T-helper 17 cell (primary cell): ENCODE measurements at regions not wholly inside any gene's neighbourhood (a gene's known extent, or its start where the extent isn't known, plus 50 kb on each side); places are given as distances from the start of the nearest gene placed in this dataset.
"Not testable (repeated sequence)": the region's sequence is repeated elsewhere in the genome, so short reads cannot be mapped to it uniquely, and the experiment has no call there.

ENCODE experiments used
- ATAC-seq: fragments of 150-1000 bp; cut with Tn5 transposase; 2 replicates; pipeline ENCODE4 v1.10.0; 2021; ENCODE audit warnings: mild to moderate bottlenecking, moderate library complexity
- DNase-seq, 3 donors: peaks; one replicate each; pipeline versions ENCODE4 v3.0.0 to v3.0.0-alpha.2; 2020 to 2021
- H3K9me3 ChIP-seq: one replicate; pipeline ENCODE4 v1.7.0; 2013; ENCODE audit warnings: low read length, mild to moderate bottlenecking; ENCODE audit not compliant: control insufficient read depth, poor library complexity, severe bottlenecking
- H3K27ac Mint-ChIP-seq: one replicate; pipeline ENCODE4 v1.8.0; 2022; ENCODE audit warnings: mild to moderate bottlenecking, moderate library complexity, mixed read lengths
- H3K27me3 Mint-ChIP-seq: one replicate; pipeline ENCODE4 v1.8.0; 2022; ENCODE audit warnings: mixed read lengths
- H3K36me3 Mint-ChIP-seq: one replicate; pipeline ENCODE4 v1.8.0; 2022; ENCODE audit warnings: low read depth, mixed read lengths
- H3K4me1 Mint-ChIP-seq: one replicate; pipeline ENCODE4 v1.8.0; 2022; ENCODE audit warnings: mild to moderate bottlenecking, mixed read lengths
- H3K4me3 Mint-ChIP-seq: one replicate; pipeline ENCODE4 v1.8.0; 2022; ENCODE audit warnings: mild to moderate bottlenecking, moderate library complexity, mixed read lengths

GRCh38 chr12:19994968-19995367, 373.4 kb upstream of the PDE3A start:
- DNase-seq (no peak), ATAC-seq (no peak)
- Mint-ChIP-seq H3K27me3 (peaks cover 8% of the 10 kb centered on the region), H3K27ac (no peak overlapping the region), H3K4me3 (no peak overlapping the region), H3K4me1 (peaks cover 2% of the 10 kb centered on the region), H3K36me3 (no peaks in the 10 kb centered on the region)
- no peaks in the 10 kb centered on the region for H3K9me3 ChIP-seq

- peaks cover 2% of the 10 kb centered on the region for H3K4me1 Mint-ChIP-seq
- H3K27me3 Mint-ChIP-seq: peaks cover 8% of the 10 kb centered on the region
- H3K36me3 Mint-ChIP-seq: no peaks in the 10 kb centered on the region
- no peak for DNase-seq
- H3K9me3 ChIP-seq: no peaks in the 10 kb centered on the region
- no peak overlapping the region for H3K4me3 Mint-ChIP-seq
- no peak overlapping the region for H3K27ac Mint-ChIP-seq
- no peak for ATAC-seq
Measured at GRCh38 chr12:19997656-19998400, 370.5 kb upstream of the PDE3A start.

- H3K4me1 Mint-ChIP-seq: peaks cover 2% of the 10 kb centered on the region
- DNase-seq: no peak
- H3K9me3 ChIP-seq: no peaks in the 10 kb centered on the region
- no peak overlapping the region for H3K27ac Mint-ChIP-seq
- no peak for ATAC-seq
- peaks cover 8% of the 10 kb centered on the region for H3K27me3 Mint-ChIP-seq
- no peak overlapping the region for H3K4me3 Mint-ChIP-seq
- H3K36me3 Mint-ChIP-seq: no peaks in the 10 kb centered on the region
Measured at GRCh38 chr12:19998411-19998810, 369.9 kb upstream of the PDE3A start.

GRCh38 chr12:19998961-19999804, 369.2 kb upstream of the PDE3A start:
- Mint-ChIP-seq H3K4me1 (peaks cover 2% of the 10 kb centered on the region), H3K4me3 (no peak overlapping the region), H3K36me3 (no peaks in the 10 kb centered on the region), H3K27me3 (peaks cover 8% of the 10 kb centered on the region), H3K27ac (no peak overlapping the region)
- DNase-seq (no peak), ATAC-seq (no peak)
- H3K9me3 ChIP-seq: no peaks in the 10 kb centered on the region

- H3K9me3 ChIP-seq: no peaks in the 10 kb centered on the region
- no peak for ATAC-seq
- Mint-ChIP-seq H3K4me1 (peaks cover 2% of the 10 kb centered on the region), H3K4me3 (no peak overlapping the region), H3K27ac (no peak overlapping the region), H3K36me3 (no peaks in the 10 kb centered on the region), H3K27me3 (peaks cover 8% of the 10 kb centered on the region)
- no peak for DNase-seq
Measured at GRCh38 chr12:19999805-20000138, 368.6 kb upstream of the PDE3A start.

- Mint-ChIP-seq H3K27me3 (peaks cover 8% of the 10 kb centered on the region), H3K4me1 (peaks cover 2% of the 10 kb centered on the region), H3K36me3 (no peaks in the 10 kb centered on the region), H3K4me3 (no peak overlapping the region), H3K27ac (no peak overlapping the region)
- no peak for DNase-seq
- ATAC-seq: no peak
- no peaks in the 10 kb centered on the region for H3K9me3 ChIP-seq
Measured at GRCh38 chr12:20000229-20000849, 368.0 kb upstream of the PDE3A start.

- H3K9me3 ChIP-seq: no peaks in the 10 kb centered on the region
- ATAC-seq: no peak
- no peak overlapping the region for H3K27ac Mint-ChIP-seq
- H3K27me3 Mint-ChIP-seq: peaks cover 8% of the 10 kb centered on the region
- H3K36me3 Mint-ChIP-seq: no peaks in the 10 kb centered on the region
- H3K4me3 Mint-ChIP-seq: no peak overlapping the region
- no peak for DNase-seq
- H3K4me1 Mint-ChIP-seq: no peaks in the 10 kb centered on the region
Measured at GRCh38 chr12:20003252-20003651, 365.1 kb upstream of the PDE3A start.

GRCh38 chr12:20004952-20005351, 363.4 kb upstream of the PDE3A start:
- DNase-seq (no peak), ATAC-seq (no peak)
- no peaks in the 10 kb centered on the region for H3K9me3 ChIP-seq
- no peak overlapping the region for H3K27ac Mint-ChIP-seq
- no peak overlapping the region for H3K4me3 Mint-ChIP-seq
- no peaks in the 10 kb centered on the region for H3K4me1 Mint-ChIP-seq
- H3K36me3 Mint-ChIP-seq: no peaks in the 10 kb centered on the region
- no peaks in the 10 kb centered on the region for H3K27me3 Mint-ChIP-seq

GRCh38 chr12:20006871-20007730, 361.2 kb upstream of the PDE3A start:
- Mint-ChIP-seq H3K27ac (no peak overlapping the region), H3K4me3 (no peak overlapping the region), H3K4me1 (no peaks in the 10 kb centered on the region), H3K27me3 (no peaks in the 10 kb centered on the region), H3K36me3 (no peaks in the 10 kb centered on the region)
- H3K9me3 ChIP-seq: no peaks in the 10 kb centered on the region
- no peak for ATAC-seq
- DNase-seq: no peak

- H3K36me3 Mint-ChIP-seq, H3K4me1 Mint-ChIP-seq, DNase-seq, H3K27me3 Mint-ChIP-seq, H3K9me3 ChIP-seq, H3K4me3 Mint-ChIP-seq, H3K27ac Mint-ChIP-seq, ATAC-seq: not testable (repeated sequence)
Measured at GRCh38 chr12:20009965-20010364, 358.4 kb upstream of the PDE3A start.

GRCh38 chr12:20011200-20011599, 357.1 kb upstream of the PDE3A start:
- Mint-ChIP-seq H3K36me3 (no peaks in the 10 kb centered on the region), H3K27me3 (no peaks in the 10 kb centered on the region), H3K27ac (no peak overlapping the region), H3K4me3 (no peak overlapping the region), H3K4me1 (no peaks in the 10 kb centered on the region)
- H3K9me3 ChIP-seq: no peaks in the 10 kb centered on the region
- DNase-seq (no peak), ATAC-seq (no peak)

- no peaks in the 10 kb centered on the region for H3K4me1 Mint-ChIP-seq
Measured at GRCh38 chr12:20017802-20018201, 350.5 kb upstream of the PDE3A start.

GRCh38 chr12:20018406-20018805, 349.9 kb upstream of the PDE3A start:
- Mint-ChIP-seq H3K27me3 (no peaks in the 10 kb centered on the region), H3K4me1 (no peaks in the 10 kb centered on the region), H3K36me3 (no peaks in the 10 kb centered on the region), H3K4me3 (no peak overlapping the region), H3K27ac (no peak overlapping the region)
- DNase-seq: no peak
- H3K9me3 ChIP-seq: no peaks in the 10 kb centered on the region
- ATAC-seq: no peak

More at GRCh38 chr12:20017802-20018201, 350.5 kb upstream of the PDE3A start:
- no peaks in the 10 kb centered on the region for H3K9me3 ChIP-seq
- Mint-ChIP-seq H3K4me3 (no peak overlapping the region), H3K27me3 (no peaks in the 10 kb centered on the region), H3K36me3 (no peaks in the 10 kb centered on the region), H3K27ac (no peak overlapping the region)
- ATAC-seq (no peak), DNase-seq (no peak)
